Ovary (tissue), 7 donors: ENCODE measurements at regions not wholly inside any gene's neighbourhood (a gene's known extent, or its start where the extent isn't known, plus 50 kb on each side); places are given as distances from the start of the nearest gene placed in this dataset.

Source experiments
- DNase-seq, 5 donors: peaks; one replicate each; pipeline ENCODE4 v3.0.0-alpha.2; 2019 to 2020
- H3K27ac ChIP-seq, 2 donors: fragments of 200-600 bp; one replicate each; pipeline versions ENCODE4 v1.5.1 to v1.8.0; 2019 to 2022
- H3K27me3 ChIP-seq: fragments of 200-600 bp; one replicate; pipeline ENCODE4 v1.8.0; 2022
- H3K36me3 ChIP-seq: fragments of 200-600 bp; sonication (generic); one replicate; pipeline ENCODE4 v1.5.1; 2019
- H3K4me1 ChIP-seq: one replicate; pipeline ENCODE4 v1.8.1; 2013; ENCODE audit warnings: mild to moderate bottlenecking, moderate library complexity; ENCODE audit not compliant: insufficient read depth
- H3K4me3 ChIP-seq: fragments of 200-600 bp; sonication (generic); one replicate; pipeline ENCODE4 v1.5.1; 2017
- H3K9me3 ChIP-seq, 2 donors: fragments of 200-600 bp in 1 of 2; sonication (generic) in 1 of 2; one replicate each; pipeline versions ENCODE4 v1.5.1 to v1.8.1; 2013 to 2019; ENCODE audit warnings: mild to moderate bottlenecking in 1 of 2, moderate library complexity in 1 of 2
- CTCF ChIP-seq, 3 donors: fragments of 450-650 bp in 2 of 3; fragments of 200-600 bp in 1 of 3; IDR thresholded peaks; one replicate each; pipeline versions ENCODE4 v1.5.1 to v1.8.0; 2016 to 2022; ENCODE audit warnings: antibody characterized with exemption in 3 of 3, mild to moderate bottlenecking in 1 of 3
- EP300 ChIP-seq: sonication (generic); formaldehyde crosslinking; IDR thresholded peaks from one replicate; pipeline ENCODE4 v1.6.1; 2017; ENCODE audit warnings: antibody characterized with exemption
- POLR2A ChIP-seq: fragments of 450-650 bp; IDR thresholded peaks from one replicate; pipeline ENCODE4 v1.6.1; 2017; ENCODE audit warnings: antibody characterized with exemption, mild to moderate bottlenecking, moderate library complexity
- WGBS, 3 donors: extraction: QIAGEN DNeasy Blood & Tissue Kit in 1 of 3; methylation state at CpG; one replicate each; pipeline versions ENCODE4 v1.1.5 to v1.1.7; 2013 to 2017; 5-methylcytosine and 5-hydroxymethylcytosine counted together
- intact Hi-C, 4 donors: fragments of 100-400 bp; cut with DNase I; formaldehyde crosslinking; loops; one replicate each; pipeline versions ENCODE4 v1.11.0 to v1.15.1; 2022 to 2023
- donor health status: DM: no; HTN: no; CAD: no; lungs with moderate emphysema.
- donor health status: DM: no; HTN: no; CAD: no.
- donor health status: Bipolar disorder and iron deficiency.
- donor health status: DM: no; HTN: no; CAD: no.
- donor health status: DM: yes; HTN: yes; CAD: no.

GRCh38 chr1:201703621-201704438 is 125.1 kb upstream of the IPO9 start:
- no peaks in the 10 kb centered on the region for H3K27me3 ChIP-seq
- H3K27ac ChIP-seq, result no peak overlapping the region
- WGBS, 3 donors, result 15 to 26% (median 24%) methylated on average over 23 of the region's 23 CpGs
- no peak overlapping the region for H3K4me3 ChIP-seq
- no peaks in the 10 kb centered on the region for H3K36me3 ChIP-seq
- peak; percentile 72 to 88 (median 86) for DNase-seq
- H3K4me1 ChIP-seq, result no peaks in the 10 kb centered on the region
- TF ChIP-seq CTCF (IDR thresholded peaks at IDR 0.05) (peak; percentile 93 to 94 (median 94)), POLR2A (no peak)
- H3K9me3 ChIP-seq, result no peaks in the 10 kb centered on the region
- intact Hi-C loops, result loop anchor here (2.0 kb wide), 3 partner anchors 143 to 147 kb away; no protein-coding TSS in a partner anchor

- WGBS, 3 donors, result 48 to 53% (median 51%) methylated on average over 2 of the region's 2 CpGs
Observed at GRCh38 chr1:201704439-201704792, 124.5 kb upstream of the IPO9 start.

GRCh38 chr1:201705389-201705788 is 123.6 kb upstream of the IPO9 start:
- H3K36me3 ChIP-seq, result no peaks in the 10 kb centered on the region
- no peak overlapping the region for H3K27ac ChIP-seq
- H3K4me1 ChIP-seq, result peaks cover 2% of the 10 kb centered on the region
- TF ChIP-seq POLR2A (no peak), CTCF (IDR thresholded peaks at IDR 0.05) (no peak), EP300 (no peak)
- H3K4me3 ChIP-seq, result no peak overlapping the region
- H3K27me3 ChIP-seq, result no peaks in the 10 kb centered on the region
- intact Hi-C loops, result loop anchor here (2.0 to 5.0 kb wide), 4 partner anchors 87 to 149 kb away; no protein-coding TSS in a partner anchor
- no peak for DNase-seq
- H3K9me3 ChIP-seq, result no peaks in the 10 kb centered on the region
- WGBS, 3 donors, result 94 to 96% (median 94%) methylated on average over 9 of the region's 9 CpGs

More at GRCh38 chr1:201704439-201704792, 124.5 kb upstream of the IPO9 start:
- H3K4me1 ChIP-seq, result no peaks in the 10 kb centered on the region
- H3K36me3 ChIP-seq, result no peaks in the 10 kb centered on the region
- intact Hi-C loops, result loop anchor here in 3 of 4 donors (2.0 kb wide), 3 partner anchors 144 to 148 kb away; no protein-coding TSS in a partner anchor
- H3K27ac ChIP-seq, result no peak overlapping the region
- H3K9me3 ChIP-seq, result no peaks in the 10 kb centered on the region
- no peak for TF ChIP-seq EP300
- no peak for TF ChIP-seq POLR2A
- TF ChIP-seq CTCF (IDR thresholded peaks at IDR 0.05), result peak in 1 of 3 donors; percentile 5
- no peak overlapping the region for H3K4me3 ChIP-seq
- DNase-seq, result no peak
- H3K27me3 ChIP-seq, result no peaks in the 10 kb centered on the region

GRCh38 chr1:201706109-201706508 is 122.8 kb upstream of the IPO9 start:
- H3K4me3 ChIP-seq, result no peak overlapping the region
- 64 to 84% (median 69%) methylated on average over 1 of the region's 1 CpG for WGBS, 3 donors
- H3K36me3 ChIP-seq, result no peaks in the 10 kb centered on the region
- no peaks in the 10 kb centered on the region for H3K9me3 ChIP-seq
- intact Hi-C loops, result loop anchor here in 1 of 4 donors (5.0 kb wide), 1 partner anchor 86 kb away; no protein-coding TSS in a partner anchor
- peaks cover 2% of the 10 kb centered on the region for H3K4me1 ChIP-seq
- H3K27ac ChIP-seq, result no peak overlapping the region
- TF ChIP-seq CTCF (IDR thresholded peaks at IDR 0.05) (no peak), POLR2A (no peak), EP300 (no peak)
- H3K27me3 ChIP-seq, result no peaks in the 10 kb centered on the region
- DNase-seq, result no peak
